Thoracic aorta (tissue), 2 donors: ENCODE measurements at regions not wholly inside any gene's neighbourhood (a gene's known extent, or its start where the extent isn't known, plus 50 kb on each side); places are given as distances from the start of the nearest gene placed in this dataset.

ENCODE experiments used
- ATAC-seq: fragments of 150-250 bp; one replicate; pipeline ENCODE4 v1.8.0; 2017; ENCODE audit warnings: low read depth; ENCODE audit not compliant: insufficient number of reproducible peaks, low FRiP score
- DNase-seq: peaks from one replicate; pipeline ENCODE4 v3.0.0-alpha.2; 2020; ENCODE audit warnings: low spot score
- H3K27ac ChIP-seq, 2 donors: fragments of 200-600 bp; sonication (generic); 1 replicate in 1 of 2; 2 replicates in 1 of 2; pipeline ENCODE4 v1.5.1; 2016; ENCODE audit warnings: mild to moderate bottlenecking in 2 of 2, moderate library complexity in 2 of 2
- H3K27me3 ChIP-seq: fragments of 200-600 bp; sonication (generic); replicated peaks from 2 replicates; pipeline ENCODE4 v1.6.0; 2016; ENCODE audit warnings: mild to moderate bottlenecking; ENCODE audit not compliant: insufficient read depth
- H3K36me3 ChIP-seq: fragments of 200-600 bp; sonication (generic); one replicate; pipeline ENCODE4 v1.5.1; 2016
- H3K4me1 ChIP-seq, 2 donors: fragments of 200-600 bp; sonication (generic); 1 replicate in 1 of 2; 2 replicates in 1 of 2; pipeline versions ENCODE4 v1.5.1 to v1.6.0; 2016; ENCODE audit warnings: low read depth in 2 of 2, mild to moderate bottlenecking in 1 of 2; ENCODE audit not compliant: control insufficient read depth in 1 of 2
- H3K4me3 ChIP-seq: fragments of 200-600 bp; sonication (generic); 2 replicates; pipeline ENCODE4 v1.5.1; 2016; ENCODE audit warnings: mild to moderate bottlenecking
- H3K9me3 ChIP-seq: fragments of 200-600 bp; sonication (generic); 2 replicates; pipeline ENCODE4 v1.5.1; 2016
- CTCF ChIP-seq: fragments of 200-600 bp; sonication (generic); IDR thresholded peaks from one replicate; pipeline ENCODE4 v1.5.1; 2019; ENCODE audit warnings: antibody characterized with exemption

GRCh38 chr10:9613338-9614075 lies 1404.2 kb upstream of the CELF2 start:
- no peaks in the 10 kb centered on the region for H3K36me3 ChIP-seq
- H3K27ac ChIP-seq: no peak overlapping the region
- DNase-seq (no peak), ATAC-seq (no peak)
- H3K4me3 ChIP-seq: no peak overlapping the region
- H3K27me3 ChIP-seq: no peaks in the 10 kb centered on the region
- H3K4me1 ChIP-seq: no peaks in the 10 kb centered on the region
- H3K9me3 ChIP-seq: no peaks in the 10 kb centered on the region
- TF ChIP-seq CTCF: no peak

- Histone ChIP-seq H3K4me3 (no peak overlapping the region), H3K4me1 (no peaks in the 10 kb centered on the region), H3K27me3 (no peaks in the 10 kb centered on the region), H3K36me3 (no peaks in the 10 kb centered on the region), H3K27ac (no peak overlapping the region), H3K9me3 (no peaks in the 10 kb centered on the region)
- ATAC-seq (no peak), DNase-seq (no peak)
- no peak for TF ChIP-seq CTCF
Observed at GRCh38 chr10:9615189-9615588, 1402.5 kb upstream of the CELF2 start.

GRCh38 chr10:9621216-9621615 lies 1396.5 kb upstream of the CELF2 start:
- TF ChIP-seq CTCF: no peak
- H3K27ac ChIP-seq: no peak overlapping the region
- no peak for ATAC-seq
- no peaks in the 10 kb centered on the region for H3K9me3 ChIP-seq
- no peak overlapping the region for H3K4me3 ChIP-seq
- no peak for DNase-seq
- H3K36me3 ChIP-seq: no peaks in the 10 kb centered on the region
- no peaks in the 10 kb centered on the region for H3K27me3 ChIP-seq
- no peaks in the 10 kb centered on the region for H3K4me1 ChIP-seq

- Histone ChIP-seq H3K27ac (no peak overlapping the region), H3K4me1 (no peaks in the 10 kb centered on the region), H3K9me3 (no peaks in the 10 kb centered on the region), H3K36me3 (no peaks in the 10 kb centered on the region), H3K27me3 (no peaks in the 10 kb centered on the region), H3K4me3 (no peak overlapping the region)
- DNase-seq (no peak), ATAC-seq (no peak)
- no peak for TF ChIP-seq CTCF
Observed at GRCh38 chr10:9625304-9625703, 1392.4 kb upstream of the CELF2 start.

- ATAC-seq (no peak), DNase-seq (no peak)
- Histone ChIP-seq H3K27ac (no peak overlapping the region), H3K4me3 (no peak overlapping the region), H3K27me3 (no peaks in the 10 kb centered on the region), H3K4me1 (peaks cover 0 to 4% of the 10 kb centered on the region in 2 donors), H3K9me3 (no peaks in the 10 kb centered on the region), H3K36me3 (no peaks in the 10 kb centered on the region)
- TF ChIP-seq CTCF: no peak
Observed at GRCh38 chr10:9634466-9634865, 1383.2 kb upstream of the CELF2 start.
